ENCODE measurements at regions not wholly inside any gene's neighbourhood (a gene's known extent, or its start where the extent isn't known, plus 50 kb on each side); places are given as distances from the start of the nearest gene placed in this dataset.

- TF ChIP-seq SIN3A (IDR thresholded peaks at IDR 0.05; ENCODE audit: low read depth, low read length) (no peak), REST (IDR thresholded peaks at IDR 0.05; ENCODE audit: low read depth, low read length) (no peak), IRF3 (IDR thresholded peaks at IDR 0.05) (no peak), IRF5 (IDR thresholded peaks at IDR 0.05; ENCODE audit: borderline replicate concordance) (no peak), MTA3 (IDR thresholded peaks at IDR 0.05; ENCODE audit: borderline replicate concordance, low read length) (no peak), POLR2AphosphoS2 (IDR thresholded peaks at IDR 0.05; ENCODE audit: low read depth, low read length) (no peak), ZNF384 (IDR thresholded peaks at IDR 0.05; ENCODE audit: borderline replicate concordance, low read depth, low read length) (no peak), HCFC1 (IDR thresholded peaks at IDR 0.05; ENCODE audit: low read length) (no peak), ZBTB33 (IDR thresholded peaks at IDR 0.05) (no peak), CTCF (IDR thresholded peaks at IDR 0.05 in 2 of 3, conservative IDR thresholded peaks at IDR 0.05 in 1 of 3; ENCODE audit: control insufficient read depth in 2 of 3, extremely low read depth in 1 of 3, insufficient read depth in 1 of 3, low read depth in 3 of 3, low read length in 3 of 3) (no peak)
Measured at GRCh38 chr5:174455301-174455700, 269.1 kb upstream of the MSX2 start.

Measured in GM12878 (cell line).